GM12878 (cell line): ENCODE measurements at regions not wholly inside any gene's neighbourhood (a gene's known extent, or its start where the extent isn't known, plus 50 kb on each side); places are given as distances from the start of the nearest gene placed in this dataset.

Source experiments
- ATAC-seq: fragments of 200-7000 bp; cut with Tn5 transposase; 3 replicates; pipeline ENCODE4 v1.9.1; 2020; ENCODE audit warnings: mild to moderate bottlenecking, moderate library complexity
- BruUV-seq: library from RNA; stranded (reverse); fragments of 400-500 nt; replicated peaks from 2 replicates; lab custom pipeline; 2021; lab: Mats Ljungman, UMichigan
- CTCF ChIA-PET: fragments of 300-600 bp; sonication (Branson Sonifier 250); formaldehyde crosslinking; extraction: SDS; loops from one replicate; lab custom pipeline; 2021; ENCODE audit warnings: inconsistent platforms; lab: Yijun Ruan, JAX
- POLR2A ChIA-PET: fragments of 350-600 bp; formaldehyde crosslinking; extraction: SDS; loops from one replicate; lab custom pipeline; 2021; ENCODE audit warnings: inconsistent platforms; lab: Charles Lee
- RAD21 ChIA-PET: fragments of 300-600 bp; sonication (Branson Sonifier 250); formaldehyde crosslinking; loops from one replicate; lab custom pipeline; 2023; ENCODE audit warnings: antibody characterized with exemption; ENCODE audit not compliant: unreplicated experiment; lab: Charles Lee
- SMC1A ChIA-PET: fragments of 300-600 bp; sonication (Branson Sonifier 250); formaldehyde crosslinking; loops from one replicate; lab custom pipeline; 2023; ENCODE audit not compliant: unreplicated experiment, uncharacterized antibody; lab: Charles Lee
- DNase-seq: peaks from one replicate; pipeline ENCODE4 v3.0.0-alpha.2; 2011; ENCODE audit warnings: low read depth, low spot score
- FAIRE-seq: peaks from 3 replicates; lab custom pipeline; 2011; peaks lifted over from hg19 to GRCh38; lab: Jason Lieb, UNC
- H2AFZ ChIP-seq: 2 replicates; pipeline ENCODE4 v1.6.0; 2011; ENCODE audit warnings: low read depth, low read length, control low read depth; ENCODE audit not compliant: control insufficient read depth
- H3K27ac ChIP-seq: 2 replicates; pipeline ENCODE4 v1.5.1; 2011; ENCODE audit warnings: control low read depth; ENCODE audit not compliant: control insufficient read depth, insufficient read depth
- H3K27me3 ChIP-seq, 2 experiments: replicated peaks in 1 of 2; 2 replicates each; pipeline versions ENCODE4 v1.6.0 to v1.6.1; 2011; ENCODE audit warnings: low read length in 1 of 2; ENCODE audit not compliant: control insufficient read depth in 2 of 2, insufficient read depth in 2 of 2
- H3K36me3 ChIP-seq, 2 experiments: 2 replicates each; pipeline ENCODE4 v1.5.1; 2011; ENCODE audit warnings: low read length in 1 of 2; ENCODE audit not compliant: control insufficient read depth in 2 of 2, insufficient read depth in 2 of 2
- H3K4me1 ChIP-seq: 2 replicates; pipeline ENCODE4 v1.6.1; 2011; ENCODE audit warnings: mild to moderate bottlenecking, low read length, moderate library complexity, mixed read lengths; ENCODE audit not compliant: control insufficient read depth, insufficient read depth
- H3K4me2 ChIP-seq: 2 replicates; pipeline ENCODE4 v1.6.0; 2011; ENCODE audit warnings: control low read depth; ENCODE audit not compliant: control insufficient read depth, insufficient read depth
- H3K4me3 ChIP-seq: fragments of 200-600 bp; sonication (generic); 2 replicates; pipeline ENCODE4 v1.5.1; 2016
- H3K79me2 ChIP-seq: 2 replicates; pipeline ENCODE4 v1.6.0; 2011; ENCODE audit warnings: low read length; ENCODE audit not compliant: control insufficient read depth, insufficient read depth
- H3K9ac ChIP-seq: 2 replicates; pipeline ENCODE4 v1.8.0; 2011; ENCODE audit warnings: low read length, control low read depth, mixed read lengths; ENCODE audit not compliant: control insufficient read depth, insufficient read depth
- H3K9me3 ChIP-seq: replicated peaks from 3 replicates; pipeline ENCODE4 v1.5.1; 2011; ENCODE audit warnings: mild to moderate bottlenecking, low read length; ENCODE audit not compliant: control insufficient read depth, insufficient read depth
- H4K20me1 ChIP-seq: 2 replicates; pipeline ENCODE4 v1.6.0; 2011; ENCODE audit not compliant: control insufficient read depth, insufficient read depth
- ESRRA ChIP-seq: IDR thresholded peaks from 2 replicates; pipeline ENCODE4 v1.6.1; 2012; ENCODE audit warnings: mild to moderate bottlenecking, low read length, improper control_type of control experiment
- FOS ChIP-seq: IDR thresholded peaks from 3 replicates; pipeline ENCODE4 v1.6.1; 2011; ENCODE audit warnings: borderline replicate concordance; ENCODE audit not compliant: insufficient read length; ENCODE audit errors: extremely low read depth
- RAD21 ChIP-seq: IDR thresholded peaks from 2 replicates; pipeline ENCODE4 v1.6.1; 2011; ENCODE audit warnings: mild to moderate bottlenecking, low read depth, low read length, moderate library complexity; ENCODE audit not compliant: insufficient read depth
- RBBP5 ChIP-seq: fragments of 200-600 bp; sonication (generic); conservative IDR thresholded peaks from 2 replicates; pipeline ENCODE4 v1.6.1; 2016
- RELA ChIP-seq: fragments of 450-650 bp; IDR thresholded peaks from 2 replicates; pipeline ENCODE4 v1.8.0; 2014; ENCODE audit warnings: borderline replicate concordance; ENCODE audit not compliant: partially characterized antibody
- ZNF207 ChIP-seq: fragments of 450-650 bp; IDR thresholded peaks from 2 replicates; pipeline ENCODE4 v1.6.1; 2014; ENCODE audit warnings: antibody characterized with exemption, mild to moderate bottlenecking, borderline replicate concordance
- WGBS: methylation state at CpG from one replicate; pipeline ENCODE4 v1.1.6; 2016; ENCODE audit warnings: low lambda C conversion rate; ENCODE audit not compliant: insufficient replicate concordance, insufficient coverage; ENCODE audit errors: missing lambda C conversion rate; 5-methylcytosine and 5-hydroxymethylcytosine counted together
- in situ Hi-C: fragments of 300-500 bp; cut with MboI; formaldehyde crosslinking; loops from 9 replicates; pipeline ENCODE4 v1.14.3; 2018; ENCODE audit warnings: mixed read lengths
- intact Hi-C: fragments of 100-400 bp; cut with micrococcal nuclease; formaldehyde crosslinking; loops from one replicate; pipeline ENCODE4 v1.14.2; 2022; ENCODE audit not compliant: unreplicated experiment
- TF ChIP-seq, protein P1 (sequence below), 3 experiments: IDR thresholded peaks in 2 of 3; conservative IDR thresholded peaks in 1 of 3; 2 replicates each; pipeline ENCODE4 v1.5.1; 2011; ENCODE audit warnings: low read depth in 3 of 3, low read length in 3 of 3, mild to moderate bottlenecking in 3 of 3, control low read depth in 2 of 3, moderate library complexity in 2 of 3, inconsistent platforms in 1 of 3, mixed read lengths in 1 of 3; ENCODE audit not compliant: control insufficient read depth in 2 of 3, insufficient read depth in 1 of 3; ENCODE audit errors: extremely low read depth in 1 of 3
- TF ChIP-seq, protein P2 (sequence below): fragments of 450-650 bp; formaldehyde crosslinking; IDR thresholded peaks from 2 replicates; pipeline ENCODE4 v1.5.0; 2022; ENCODE audit warnings: mild to moderate bottlenecking, missing genetic modification characterization
- TF ChIP-seq, protein P3 (sequence below): fragments of 450-650 bp; IDR thresholded peaks from 2 replicates; pipeline ENCODE4 v1.6.1; 2017; ENCODE audit warnings: mild to moderate bottlenecking
- TF ChIP-seq, protein P4 (sequence below): fragments of 450-650 bp; IDR thresholded peaks from 2 replicates; pipeline ENCODE4 v1.6.1; 2017; ENCODE audit warnings: mild to moderate bottlenecking, moderate library complexity

DNA sequence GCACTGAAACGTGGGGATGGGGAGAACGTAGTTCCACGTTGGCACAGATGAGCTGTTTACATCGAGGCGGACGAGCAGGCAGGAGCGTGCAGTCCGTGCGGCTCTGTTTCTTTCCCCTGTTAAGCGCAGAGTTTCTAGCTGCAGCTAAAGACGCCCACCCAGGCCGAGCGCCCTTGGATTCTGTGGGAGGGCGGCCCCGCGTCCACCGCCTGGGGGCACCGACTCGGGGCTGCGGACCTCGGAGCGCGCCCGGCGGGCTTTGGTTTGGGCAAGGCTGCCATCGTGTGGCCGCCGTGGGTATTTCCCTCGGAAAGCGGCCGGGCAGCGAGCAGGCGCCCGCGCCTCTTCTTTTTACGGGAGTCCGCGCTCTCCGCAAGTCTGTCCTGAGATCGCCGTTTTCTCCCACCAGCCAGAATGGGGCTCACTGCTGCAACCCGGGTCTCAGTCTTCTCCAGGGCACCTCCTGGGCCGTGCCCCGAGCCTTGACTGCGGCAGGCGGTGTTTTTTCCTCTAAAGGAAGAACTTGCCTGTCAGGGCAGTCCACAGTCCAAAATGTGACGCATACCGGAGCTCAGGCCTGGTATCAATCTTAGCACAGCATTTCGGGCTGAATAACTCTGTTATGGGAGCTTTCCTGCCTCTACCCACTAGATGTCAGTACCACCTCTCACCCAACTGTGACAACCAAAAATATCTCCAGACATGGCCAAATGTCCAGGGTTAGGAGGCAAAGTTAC, 219.9 kb upstream of the IGF1R start:
- Histone ChIP-seq H3K9ac (no peak overlapping the region), H3K4me2 (peak overlapping the region; percentile 54), H3K27me3 (peaks cover 0 to 4% of the 10 kb centered on the region in 2 experiments; a peak in 2 of 4 replicates), H3K27ac (no peak overlapping the region), H3K79me2 (no peaks in the 10 kb centered on the region), H3K4me3 (no peak overlapping the region), H3K4me1 (no peaks in the 10 kb centered on the region), H3K9me3 (no peaks in the 10 kb centered on the region; the same call in 2 of the 3 replicates), H3K36me3 (no peaks in the 10 kb centered on the region), H4K20me1 (no peaks in the 10 kb centered on the region), H2AFZ (no peak overlapping the region)
- in situ Hi-C loops = loop anchor here (10.0 kb wide), 1 partner anchor 524 kb away; no protein-coding TSS in a partner anchor
- ATAC-seq (peak; percentile 96), FAIRE-seq (no peak), DNase-seq (no peak)
- ChIA-PET POLR2A (no interaction called here), CTCF (interaction anchor here (0.7 to 6.6 kb wide), 5 partner anchors 13 to 257 kb away, joined by 3 to 56 read pairs (median 3); no protein-coding TSS in a partner anchor), SMC1A (no interaction called here), RAD21 (interaction anchor here (1.0 kb wide), 1 partner anchor 116 kb away, joined by 4 read pairs; no protein-coding TSS in a partner anchor)
- BruUV-seq = no TSS peak
- WGBS = 9% methylated on average over 46 of the region's 49 CpGs
- intact Hi-C loops = no loop called here
- TF ChIP-seq, protein P1, sequence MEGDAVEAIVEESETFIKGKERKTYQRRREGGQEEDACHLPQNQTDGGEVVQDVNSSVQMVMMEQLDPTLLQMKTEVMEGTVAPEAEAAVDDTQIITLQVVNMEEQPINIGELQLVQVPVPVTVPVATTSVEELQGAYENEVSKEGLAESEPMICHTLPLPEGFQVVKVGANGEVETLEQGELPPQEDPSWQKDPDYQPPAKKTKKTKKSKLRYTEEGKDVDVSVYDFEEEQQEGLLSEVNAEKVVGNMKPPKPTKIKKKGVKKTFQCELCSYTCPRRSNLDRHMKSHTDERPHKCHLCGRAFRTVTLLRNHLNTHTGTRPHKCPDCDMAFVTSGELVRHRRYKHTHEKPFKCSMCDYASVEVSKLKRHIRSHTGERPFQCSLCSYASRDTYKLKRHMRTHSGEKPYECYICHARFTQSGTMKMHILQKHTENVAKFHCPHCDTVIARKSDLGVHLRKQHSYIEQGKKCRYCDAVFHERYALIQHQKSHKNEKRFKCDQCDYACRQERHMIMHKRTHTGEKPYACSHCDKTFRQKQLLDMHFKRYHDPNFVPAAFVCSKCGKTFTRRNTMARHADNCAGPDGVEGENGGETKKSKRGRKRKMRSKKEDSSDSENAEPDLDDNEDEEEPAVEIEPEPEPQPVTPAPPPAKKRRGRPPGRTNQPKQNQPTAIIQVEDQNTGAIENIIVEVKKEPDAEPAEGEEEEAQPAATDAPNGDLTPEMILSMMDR (IDR thresholded peaks at IDR 0.05 in 2 of 3, conservative IDR thresholded peaks at IDR 0.05 in 1 of 3; ENCODE audit: control insufficient read depth in 2 of 3, extremely low read depth in 1 of 3, insufficient read depth in 1 of 3, low read depth in 3 of 3, low read length in 3 of 3) = peak; percentile 59 to 74 (median 60)
- TF ChIP-seq FOS (no peak), RELA (no peak), RAD21 (peak; percentile 37), RBBP5 (no peak), ZNF207 (no peak), ESRRA (no peak)
- TF ChIP-seq, protein P2, sequence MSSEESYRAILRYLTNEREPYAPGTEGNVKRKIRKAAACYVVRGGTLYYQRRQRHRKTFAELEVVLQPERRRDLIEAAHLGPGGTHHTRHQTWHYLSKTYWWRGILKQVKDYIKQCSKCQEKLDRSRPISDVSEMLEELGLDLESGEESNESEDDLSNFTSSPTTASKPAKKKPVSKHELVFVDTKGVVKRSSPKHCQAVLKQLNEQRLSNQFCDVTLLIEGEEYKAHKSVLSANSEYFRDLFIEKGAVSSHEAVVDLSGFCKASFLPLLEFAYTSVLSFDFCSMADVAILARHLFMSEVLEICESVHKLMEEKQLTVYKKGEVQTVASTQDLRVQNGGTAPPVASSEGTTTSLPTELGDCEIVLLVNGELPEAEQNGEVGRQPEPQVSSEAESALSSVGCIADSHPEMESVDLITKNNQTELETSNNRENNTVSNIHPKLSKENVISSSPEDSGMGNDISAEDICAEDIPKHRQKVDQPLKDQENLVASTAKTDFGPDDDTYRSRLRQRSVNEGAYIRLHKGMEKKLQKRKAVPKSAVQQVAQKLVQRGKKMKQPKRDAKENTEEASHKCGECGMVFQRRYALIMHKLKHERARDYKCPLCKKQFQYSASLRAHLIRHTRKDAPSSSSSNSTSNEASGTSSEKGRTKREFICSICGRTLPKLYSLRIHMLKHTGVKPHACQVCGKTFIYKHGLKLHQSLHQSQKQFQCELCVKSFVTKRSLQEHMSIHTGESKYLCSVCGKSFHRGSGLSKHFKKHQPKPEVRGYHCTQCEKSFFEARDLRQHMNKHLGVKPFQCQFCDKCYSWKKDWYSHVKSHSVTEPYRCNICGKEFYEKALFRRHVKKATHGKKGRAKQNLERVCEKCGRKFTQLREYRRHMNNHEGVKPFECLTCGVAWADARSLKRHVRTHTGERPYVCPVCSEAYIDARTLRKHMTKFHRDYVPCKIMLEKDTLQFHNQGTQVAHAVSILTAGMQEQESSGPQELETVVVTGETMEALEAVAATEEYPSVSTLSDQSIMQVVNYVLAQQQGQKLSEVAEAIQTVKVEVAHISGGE = no peak
- TF ChIP-seq, protein P3, sequence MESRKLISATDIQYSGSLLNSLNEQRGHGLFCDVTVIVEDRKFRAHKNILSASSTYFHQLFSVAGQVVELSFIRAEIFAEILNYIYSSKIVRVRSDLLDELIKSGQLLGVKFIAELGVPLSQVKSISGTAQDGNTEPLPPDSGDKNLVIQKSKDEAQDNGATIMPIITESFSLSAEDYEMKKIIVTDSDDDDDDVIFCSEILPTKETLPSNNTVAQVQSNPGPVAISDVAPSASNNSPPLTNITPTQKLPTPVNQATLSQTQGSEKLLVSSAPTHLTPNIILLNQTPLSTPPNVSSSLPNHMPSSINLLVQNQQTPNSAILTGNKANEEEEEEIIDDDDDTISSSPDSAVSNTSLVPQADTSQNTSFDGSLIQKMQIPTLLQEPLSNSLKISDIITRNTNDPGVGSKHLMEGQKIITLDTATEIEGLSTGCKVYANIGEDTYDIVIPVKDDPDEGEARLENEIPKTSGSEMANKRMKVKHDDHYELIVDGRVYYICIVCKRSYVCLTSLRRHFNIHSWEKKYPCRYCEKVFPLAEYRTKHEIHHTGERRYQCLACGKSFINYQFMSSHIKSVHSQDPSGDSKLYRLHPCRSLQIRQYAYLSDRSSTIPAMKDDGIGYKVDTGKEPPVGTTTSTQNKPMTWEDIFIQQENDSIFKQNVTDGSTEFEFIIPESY = no peak
- TF ChIP-seq, protein P4, sequence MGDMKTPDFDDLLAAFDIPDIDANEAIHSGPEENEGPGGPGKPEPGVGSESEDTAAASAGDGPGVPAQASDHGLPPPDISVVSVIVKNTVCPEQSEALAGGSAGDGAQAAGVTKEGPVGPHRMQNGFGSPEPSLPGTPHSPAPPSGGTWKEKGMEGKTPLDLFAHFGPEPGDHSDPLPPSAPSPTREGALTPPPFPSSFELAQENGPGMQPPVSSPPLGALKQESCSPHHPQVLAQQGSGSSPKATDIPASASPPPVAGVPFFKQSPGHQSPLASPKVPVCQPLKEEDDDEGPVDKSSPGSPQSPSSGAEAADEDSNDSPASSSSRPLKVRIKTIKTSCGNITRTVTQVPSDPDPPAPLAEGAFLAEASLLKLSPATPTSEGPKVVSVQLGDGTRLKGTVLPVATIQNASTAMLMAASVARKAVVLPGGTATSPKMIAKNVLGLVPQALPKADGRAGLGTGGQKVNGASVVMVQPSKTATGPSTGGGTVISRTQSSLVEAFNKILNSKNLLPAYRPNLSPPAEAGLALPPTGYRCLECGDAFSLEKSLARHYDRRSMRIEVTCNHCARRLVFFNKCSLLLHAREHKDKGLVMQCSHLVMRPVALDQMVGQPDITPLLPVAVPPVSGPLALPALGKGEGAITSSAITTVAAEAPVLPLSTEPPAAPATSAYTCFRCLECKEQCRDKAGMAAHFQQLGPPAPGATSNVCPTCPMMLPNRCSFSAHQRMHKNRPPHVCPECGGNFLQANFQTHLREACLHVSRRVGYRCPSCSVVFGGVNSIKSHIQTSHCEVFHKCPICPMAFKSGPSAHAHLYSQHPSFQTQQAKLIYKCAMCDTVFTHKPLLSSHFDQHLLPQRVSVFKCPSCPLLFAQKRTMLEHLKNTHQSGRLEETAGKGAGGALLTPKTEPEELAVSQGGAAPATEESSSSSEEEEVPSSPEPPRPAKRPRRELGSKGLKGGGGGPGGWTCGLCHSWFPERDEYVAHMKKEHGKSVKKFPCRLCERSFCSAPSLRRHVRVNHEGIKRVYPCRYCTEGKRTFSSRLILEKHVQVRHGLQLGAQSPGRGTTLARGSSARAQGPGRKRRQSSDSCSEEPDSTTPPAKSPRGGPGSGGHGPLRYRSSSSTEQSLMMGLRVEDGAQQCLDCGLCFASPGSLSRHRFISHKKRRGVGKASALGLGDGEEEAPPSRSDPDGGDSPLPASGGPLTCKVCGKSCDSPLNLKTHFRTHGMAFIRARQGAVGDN = no peak
